Activated CD8-positive, alpha-beta memory T cell treated with anti-CD3 and anti-CD28 coated beads, Interleukin-2, amount 50 U/mL, for 1 hour (primary cell): ENCODE measurements at regions not wholly inside any gene's neighbourhood (a gene's known extent, or its start where the extent isn't known, plus 50 kb on each side); places are given as distances from the start of the nearest gene placed in this dataset.
"Not testable (repeated sequence)": the region's sequence is repeated elsewhere in the genome, so short reads cannot be mapped to it uniquely, and the experiment has no call there.

ENCODE experiments used
- DNase-seq: peaks from one replicate; pipeline ENCODE4 v3.0.0-alpha.2; 2020; ENCODE audit errors: extremely low read depth

GRCh38 chr5:56763711-56764466 is 51.5 kb upstream of the MAP3K1 start:
- DNase-seq, result no peak

GRCh38 chr5:56763182-56763581 is 52.2 kb upstream of the MAP3K1 start:
- DNase-seq, result no peak

GRCh38 chr5:56761151-56761885 is 54.0 kb upstream of the MAP3K1 start:
- DNase-seq, result no peak

- DNase-seq, result no peak
Measured at GRCh38 chr5:56760723-56761122, 54.6 kb upstream of the MAP3K1 start.

GRCh38 chr5:56759521-56760216 is 55.7 kb upstream of the MAP3K1 start:
- DNase-seq, result no peak

GRCh38 chr5:56757077-56757476 is 58.3 kb upstream of the MAP3K1 start:
- DNase-seq, result no peak

GRCh38 chr5:56755036-56755555 is 60.3 kb upstream of the MAP3K1 start:
- DNase-seq, result no peak

GRCh38 chr5:56753588-56753987 is 61.8 kb upstream of the MAP3K1 start:
- not testable (repeated sequence) for DNase-seq

- no peak for DNase-seq
Measured at GRCh38 chr5:56751572-56752313, 63.6 kb upstream of the MAP3K1 start.

- DNase-seq, result no peak
Measured at GRCh38 chr5:56749842-56750241, 65.5 kb upstream of the MAP3K1 start.

- DNase-seq, result no peak
Measured at GRCh38 chr5:56746553-56747339, 68.6 kb upstream of the MAP3K1 start.

GRCh38 chr5:56745864-56746263 is 69.5 kb upstream of the MAP3K1 start:
- DNase-seq, result no peak

- DNase-seq, result no peak
Measured at GRCh38 chr5:56740868-56741267, 74.5 kb upstream of the MAP3K1 start.

- no peak for DNase-seq
Measured at GRCh38 chr5:56739990-56740389, 75.4 kb upstream of the MAP3K1 start.

- no peak for DNase-seq
Measured at GRCh38 chr5:56737951-56738606, 77.3 kb upstream of the MAP3K1 start.

- DNase-seq, result no peak
Measured at GRCh38 chr5:56737002-56737621, 78.2 kb upstream of the MAP3K1 start.

GRCh38 chr5:56735849-56736641 is 79.3 kb upstream of the MAP3K1 start:
- no peak for DNase-seq

- DNase-seq, result no peak
Measured at GRCh38 chr5:56734091-56734694, 81.2 kb upstream of the MAP3K1 start.

GRCh38 chr5:56733580-56733979 is 81.8 kb upstream of the MAP3K1 start:
- no peak for DNase-seq
